GM21381 (cell line): ENCODE measurements at regions not wholly inside any gene's neighbourhood (a gene's known extent, or its start where the extent isn't known, plus 50 kb on each side); places are given as distances from the start of the nearest gene placed in this dataset.

ENCODE experiments used
- ATAC-seq: cut with Tn5 transposase; IDR thresholded peaks from one replicate; pipeline ENCODE4 v1.9.1; 2021; ENCODE audit warnings: mild to moderate bottlenecking, moderate library complexity; ENCODE audit not compliant: unreplicated experiment

GRCh38 chr4:22030881-22031280 is 82.3 kb upstream of the KCNIP4 start:
- ATAC-seq, result no peak

- ATAC-seq, result no peak
Measured at GRCh38 chr4:22030307-22030706, 81.7 kb upstream of the KCNIP4 start.

GRCh38 chr4:22029803-22030202 is 81.2 kb upstream of the KCNIP4 start:
- ATAC-seq, result no peak

- ATAC-seq, result no peak
Measured at GRCh38 chr4:22021106-22021505, 72.5 kb upstream of the KCNIP4 start.

- ATAC-seq, result no peak
Measured at GRCh38 chr4:22020129-22020528, 71.6 kb upstream of the KCNIP4 start.

- no peak for ATAC-seq
Measured at GRCh38 chr4:22019676-22020075, 71.1 kb upstream of the KCNIP4 start.

GRCh38 chr4:22014222-22014741 is 65.7 kb upstream of the KCNIP4 start:
- no peak for ATAC-seq

GRCh38 chr4:22003878-22004277 is 55.3 kb upstream of the KCNIP4 start:
- no peak for ATAC-seq
